ENCODE measurements at regions not wholly inside any gene's neighbourhood (a gene's known extent, or its start where the extent isn't known, plus 50 kb on each side); places are given as distances from the start of the nearest gene placed in this dataset.
"Not testable (repeated sequence)": the region's sequence is repeated elsewhere in the genome, so short reads cannot be mapped to it uniquely, and the experiment has no call there.

GRCh38 chr6:180091-180694, 112.1 kb upstream of the DUSP22 start:
- not testable (repeated sequence) for TF ChIP-seq CTCF (IDR thresholded peaks at IDR 0.05; ENCODE audit: poor library complexity, severe bottlenecking); SMC3 (conservative IDR thresholded peaks at IDR 0.05; ENCODE audit: poor library complexity); EZH2 (IDR thresholded peaks at IDR 0.05; ENCODE audit: borderline replicate concordance, insufficient read depth, low read length, poor library complexity, severe bottlenecking); RAD21 (conservative IDR thresholded peaks at IDR 0.05); REST (IDR thresholded peaks at IDR 0.05; ENCODE audit: borderline replicate concordance); EP300 (conservative IDR thresholded peaks at IDR 0.05; ENCODE audit: poor library complexity, severe bottlenecking); TAF1 (IDR thresholded peaks at IDR 0.05; ENCODE audit: low read depth); MXI1 (conservative IDR thresholded peaks at IDR 0.05; ENCODE audit: poor library complexity, severe bottlenecking); POLR2AphosphoS5 (IDR thresholded peaks at IDR 0.05)

All from neural cell (in vitro differentiated cells).